ENCODE measurements at regions not wholly inside any gene's neighbourhood (a gene's known extent, or its start where the extent isn't known, plus 50 kb on each side); places are given as distances from the start of the nearest gene placed in this dataset.
A peak's percentile ranks its signal among the peaks of the same experiment; 100 is the strongest.
"Not testable (repeated sequence)": the region's sequence is repeated elsewhere in the genome, so short reads cannot be mapped to it uniquely, and the experiment has no call there.

DNA sequence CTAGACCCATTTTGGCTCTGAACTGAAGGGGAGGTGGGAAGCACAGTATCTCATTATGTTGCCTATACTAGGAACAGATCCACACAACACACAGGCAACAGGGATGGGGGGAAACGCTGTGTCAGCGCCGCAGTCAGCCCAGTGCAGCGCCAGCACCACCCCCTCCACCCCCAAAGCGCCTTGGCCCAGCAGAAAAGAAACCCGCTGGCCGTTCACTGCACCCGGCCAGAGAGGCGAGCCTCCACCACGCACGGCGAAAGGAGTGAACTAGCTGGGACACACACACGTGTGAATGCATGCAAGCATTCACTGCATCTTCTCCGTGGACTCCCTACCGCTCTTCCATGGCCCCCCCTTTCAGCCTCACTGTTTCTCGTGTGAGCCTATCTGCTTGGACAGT lies 205.6 kb downstream of the HIBADH start:
- not testable (repeated sequence) for H3K4me3 ChIP-seq (ENCODE audit: low read length in 2 of 2); H3K27ac ChIP-seq (ENCODE audit: low read depth in 2 of 2, low read length in 2 of 2); H3K4me1 ChIP-seq (ENCODE audit: control insufficient read depth in 2 of 2, insufficient read depth in 2 of 2, low read length in 2 of 2); H3K9me3 ChIP-seq (ENCODE audit: control insufficient read depth in 2 of 2, low read length in 2 of 2); H3K36me3 ChIP-seq (ENCODE audit: control insufficient read depth in 2 of 2, insufficient read depth in 2 of 2, low read length in 2 of 2); H3K27me3 ChIP-seq (ENCODE audit: control insufficient read depth in 2 of 2, insufficient read depth in 2 of 2, low read length in 2 of 2); H3K9ac ChIP-seq (ENCODE audit: low read depth in 1 of 2, low read length in 2 of 2)

DNA sequence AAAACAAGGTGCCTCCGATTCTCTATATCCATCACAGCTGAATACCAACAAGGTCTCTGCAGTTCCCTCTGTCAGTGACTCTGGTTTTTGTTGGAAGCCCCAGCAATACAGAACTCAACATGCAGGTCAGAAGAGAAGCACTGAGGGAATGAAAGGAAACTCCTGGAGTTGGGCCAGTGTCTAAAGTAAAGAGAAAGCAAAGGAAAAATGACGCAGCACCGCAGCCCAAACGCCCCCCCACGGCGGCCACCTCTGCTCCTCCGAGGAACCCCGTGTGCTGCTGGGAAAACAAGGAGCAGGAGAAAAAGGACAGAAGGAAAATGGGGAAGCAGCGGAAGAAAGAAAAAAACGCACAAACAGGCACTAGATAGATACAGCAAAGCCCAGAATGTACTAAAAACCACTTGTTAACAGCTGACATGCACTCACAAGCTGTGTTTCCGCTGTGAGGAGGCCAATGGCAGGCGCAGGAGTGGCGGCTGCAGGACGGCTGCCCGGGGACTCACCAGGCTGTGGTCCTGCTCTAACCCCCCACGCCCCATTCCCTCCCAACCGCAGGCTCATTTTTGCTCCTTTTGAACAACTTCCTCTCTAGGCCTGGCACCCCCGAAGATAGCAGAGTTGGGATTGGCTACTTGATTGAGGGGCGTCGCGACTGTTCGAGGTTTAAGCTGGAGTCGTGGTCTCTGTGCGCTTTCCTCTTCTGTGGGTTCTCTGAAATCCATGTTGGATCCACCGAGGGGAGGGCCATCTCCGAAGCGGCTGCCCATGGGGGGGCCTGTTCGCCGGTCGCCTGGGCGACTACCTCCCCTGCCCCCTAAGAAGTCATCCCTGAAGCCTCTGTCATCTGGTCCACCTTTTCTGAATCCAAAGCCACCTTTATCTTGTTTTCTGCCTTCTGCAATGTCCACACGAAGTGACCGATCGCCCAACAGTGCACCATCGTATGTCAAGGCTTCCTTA lies 204.8 kb downstream of the HIBADH start:
- not testable (repeated sequence) for H3K9ac ChIP-seq (ENCODE audit: low read depth in 1 of 2, low read length in 2 of 2)

DNA sequence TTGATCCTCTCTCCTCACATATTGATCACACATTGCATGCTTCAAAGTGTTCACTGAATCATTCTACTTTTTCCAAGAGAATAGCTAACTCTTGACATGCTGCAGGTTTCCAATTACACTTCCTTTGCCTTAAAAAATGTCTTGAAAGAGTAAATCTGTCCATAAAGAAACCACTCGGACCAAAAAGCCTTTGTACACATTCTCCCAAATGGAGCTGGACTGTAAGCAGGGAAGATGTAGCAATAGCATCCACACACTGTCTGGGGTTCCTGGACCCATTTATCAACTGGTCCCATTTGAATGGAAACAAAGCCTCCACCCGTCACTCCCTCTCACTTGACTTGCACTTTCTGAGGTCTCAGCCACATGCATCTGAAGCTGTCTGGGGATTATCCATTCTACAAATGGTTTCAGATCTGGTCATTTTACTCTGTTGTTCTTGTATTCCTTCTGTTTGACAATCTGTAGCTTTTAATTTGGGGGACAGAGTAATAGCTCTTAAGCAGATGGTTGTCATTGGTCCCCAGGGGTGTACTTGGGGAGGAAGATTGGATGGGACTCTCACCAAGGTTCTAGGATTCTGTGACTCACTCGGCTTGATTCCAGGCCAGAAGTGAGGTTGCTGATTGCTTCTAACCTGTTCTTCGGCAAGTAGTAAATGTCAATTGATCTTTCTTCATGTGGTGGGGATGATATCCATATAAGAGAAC lies 203.5 kb downstream of the HIBADH start:
- Histone ChIP-seq H3K27me3 (ENCODE audit: control insufficient read depth in 2 of 2, insufficient read depth in 2 of 2, low read length in 2 of 2) (no peaks in the 10 kb centered on the region), H3K4me3 (ENCODE audit: low read length in 2 of 2) (no peak overlapping the region), H3K36me3 (ENCODE audit: control insufficient read depth in 2 of 2, insufficient read depth in 2 of 2, low read length in 2 of 2) (no peaks in the 10 kb centered on the region), H3K9ac (ENCODE audit: low read depth in 1 of 2, low read length in 2 of 2) (no peak overlapping the region), H3K4me1 (ENCODE audit: control insufficient read depth in 2 of 2, insufficient read depth in 2 of 2, low read length in 2 of 2) (peaks cover 0 to 3% of the 10 kb centered on the region in 2 donors), H3K9me3 (ENCODE audit: control insufficient read depth in 2 of 2, low read length in 2 of 2) (no peaks in the 10 kb centered on the region), H3K27ac (ENCODE audit: low read depth in 2 of 2, low read length in 2 of 2) (peak overlapping the region; percentile 6 to 32)

More for the DNA sequence above, 204.8 kb downstream of the HIBADH start:
- not testable (repeated sequence) for H3K9me3 ChIP-seq (ENCODE audit: control insufficient read depth in 2 of 2, low read length in 2 of 2); H3K4me1 ChIP-seq (ENCODE audit: control insufficient read depth in 2 of 2, insufficient read depth in 2 of 2, low read length in 2 of 2); H3K27me3 ChIP-seq (ENCODE audit: control insufficient read depth in 2 of 2, insufficient read depth in 2 of 2, low read length in 2 of 2); H3K27ac ChIP-seq (ENCODE audit: low read depth in 2 of 2, low read length in 2 of 2); H3K36me3 ChIP-seq (ENCODE audit: control insufficient read depth in 2 of 2, insufficient read depth in 2 of 2, low read length in 2 of 2); H3K4me3 ChIP-seq (ENCODE audit: low read length in 2 of 2)

DNA sequence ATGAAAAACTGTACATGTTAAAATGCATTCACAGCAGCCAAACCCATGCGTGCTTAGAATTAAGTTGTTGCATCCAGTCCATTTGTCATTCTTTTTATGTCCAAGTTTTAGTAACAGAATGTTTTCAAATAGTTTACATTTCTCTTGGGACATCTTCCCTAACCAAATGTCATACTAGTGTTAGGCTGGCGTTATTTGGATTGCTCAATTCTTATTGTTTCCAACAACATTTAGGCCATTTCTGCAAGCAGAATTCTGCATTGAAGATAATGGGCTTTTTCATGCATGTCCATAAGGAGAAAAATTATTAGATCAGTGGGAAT lies 203.0 kb downstream of the HIBADH start:
- no peaks in the 10 kb centered on the region for H3K36me3 ChIP-seq (ENCODE audit: control insufficient read depth in 2 of 2, insufficient read depth in 2 of 2, low read length in 2 of 2)

DNA sequence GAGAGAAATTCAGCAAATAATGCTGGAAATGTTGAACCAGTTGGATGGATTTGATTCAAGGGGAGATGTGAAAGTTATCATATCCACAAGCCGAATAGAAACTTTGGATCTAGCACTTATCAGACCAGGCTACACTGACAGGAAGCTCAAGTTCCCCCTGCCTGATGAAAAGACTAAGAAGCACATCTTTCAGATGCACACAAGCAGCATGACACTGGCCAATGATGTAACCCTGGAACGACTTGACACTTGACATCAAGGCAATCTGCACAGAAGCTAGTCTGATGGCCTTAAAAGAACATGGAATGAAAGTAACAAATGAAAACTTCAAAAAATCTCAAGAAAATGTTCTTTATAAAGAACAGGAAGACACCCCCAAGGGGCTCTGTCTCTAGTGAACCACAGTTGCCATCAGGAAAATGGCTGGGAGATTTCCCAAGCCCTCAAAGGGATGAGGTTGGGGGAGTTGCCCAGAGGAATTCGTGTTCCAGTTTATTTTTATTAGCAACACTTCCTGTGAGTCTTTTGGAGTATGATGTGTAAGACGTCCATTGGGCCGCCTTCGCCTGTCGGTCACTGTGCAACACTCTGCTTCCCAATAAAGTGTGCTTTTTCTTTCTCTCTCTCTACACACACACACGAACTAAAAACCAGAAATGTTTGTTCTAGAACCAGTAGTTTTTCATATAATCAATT lies 200.0 kb downstream of the HIBADH start:
- no peaks in the 10 kb centered on the region for H3K36me3 ChIP-seq (ENCODE audit: control insufficient read depth in 2 of 2, insufficient read depth in 2 of 2, low read length in 2 of 2)
- no peak overlapping the region for H3K4me3 ChIP-seq (ENCODE audit: low read length in 2 of 2)
- H3K9ac ChIP-seq (ENCODE audit: low read depth in 1 of 2, low read length in 2 of 2), result no peak overlapping the region
- no peak overlapping the region for H3K27ac ChIP-seq (ENCODE audit: low read depth in 2 of 2, low read length in 2 of 2)
- H3K4me1 ChIP-seq (ENCODE audit: control insufficient read depth in 2 of 2, insufficient read depth in 2 of 2, low read length in 2 of 2), result peaks cover 0 to 3% of the 10 kb centered on the region in 2 donors
- no peaks in the 10 kb centered on the region for H3K9me3 ChIP-seq (ENCODE audit: control insufficient read depth in 2 of 2, low read length in 2 of 2)
- H3K27me3 ChIP-seq (ENCODE audit: control insufficient read depth in 2 of 2, insufficient read depth in 2 of 2, low read length in 2 of 2), result no peaks in the 10 kb centered on the region

More for the DNA sequence above, 203.0 kb downstream of the HIBADH start:
- H3K9me3 ChIP-seq (ENCODE audit: control insufficient read depth in 2 of 2, low read length in 2 of 2), result no peaks in the 10 kb centered on the region
- peak overlapping the region in 1 of 2 donors; percentile 32 for H3K27ac ChIP-seq (ENCODE audit: low read depth in 2 of 2, low read length in 2 of 2)
- H3K4me3 ChIP-seq (ENCODE audit: low read length in 2 of 2), result no peak overlapping the region
- no peak overlapping the region for H3K9ac ChIP-seq (ENCODE audit: low read depth in 1 of 2, low read length in 2 of 2)
- H3K4me1 ChIP-seq (ENCODE audit: control insufficient read depth in 2 of 2, insufficient read depth in 2 of 2, low read length in 2 of 2), result peaks cover 0 to 3% of the 10 kb centered on the region in 2 donors
- no peaks in the 10 kb centered on the region for H3K27me3 ChIP-seq (ENCODE audit: control insufficient read depth in 2 of 2, insufficient read depth in 2 of 2, low read length in 2 of 2)

DNA sequence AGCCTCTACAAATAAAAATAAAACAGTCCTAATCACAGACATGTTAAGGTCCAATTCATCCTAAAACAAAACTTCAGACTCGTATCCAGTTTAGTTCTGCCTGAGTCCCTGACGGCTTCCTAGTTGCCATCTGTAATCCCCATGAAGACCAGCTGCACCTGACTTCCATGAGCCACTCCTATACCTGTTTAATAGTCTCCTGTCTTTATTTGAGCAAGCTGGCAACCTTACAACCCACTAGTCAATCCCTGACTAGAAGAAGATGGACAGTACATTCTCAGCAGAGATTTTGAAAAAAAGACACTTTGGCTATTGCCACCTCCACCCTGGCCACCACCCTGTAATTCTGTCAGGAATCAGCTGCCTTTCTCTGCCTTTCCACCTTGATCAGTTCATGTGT lies 197.7 kb downstream of the HIBADH start:
- no peaks in the 10 kb centered on the region for H3K27me3 ChIP-seq (ENCODE audit: control insufficient read depth in 2 of 2, insufficient read depth in 2 of 2, low read length in 2 of 2)
- H3K4me3 ChIP-seq (ENCODE audit: low read length in 2 of 2), result no peak overlapping the region
- H3K9ac ChIP-seq (ENCODE audit: low read depth in 1 of 2, low read length in 2 of 2), result no peak overlapping the region
- no peaks in the 10 kb centered on the region for H3K9me3 ChIP-seq (ENCODE audit: control insufficient read depth in 2 of 2, low read length in 2 of 2)
- no peaks in the 10 kb centered on the region for H3K36me3 ChIP-seq (ENCODE audit: control insufficient read depth in 2 of 2, insufficient read depth in 2 of 2, low read length in 2 of 2)
- H3K4me1 ChIP-seq (ENCODE audit: control insufficient read depth in 2 of 2, insufficient read depth in 2 of 2, low read length in 2 of 2), result peaks cover 0 to 3% of the 10 kb centered on the region in 2 donors
- no peak overlapping the region for H3K27ac ChIP-seq (ENCODE audit: low read depth in 2 of 2, low read length in 2 of 2)

DNA sequence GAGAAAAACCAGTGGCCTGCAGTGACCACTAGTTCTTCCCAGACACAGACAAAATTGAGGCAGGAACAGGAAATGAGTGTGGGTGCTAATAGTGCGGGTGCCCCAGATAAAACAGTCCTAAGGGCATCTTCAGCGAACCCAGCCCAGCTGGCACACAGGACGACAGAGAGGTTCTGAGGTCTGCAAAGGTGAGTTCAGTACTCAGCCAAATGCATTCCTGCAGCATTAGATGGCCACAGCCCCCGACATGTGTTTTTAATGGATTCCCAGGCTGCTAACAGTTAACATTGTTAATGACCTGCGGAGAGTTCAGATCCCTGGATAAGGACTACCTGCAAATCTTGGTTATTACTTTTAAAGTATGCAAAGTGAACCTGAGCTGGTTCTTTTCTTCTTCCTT lies 196.0 kb downstream of the HIBADH start:
- no peaks in the 10 kb centered on the region for H3K27me3 ChIP-seq (ENCODE audit: control insufficient read depth in 2 of 2, insufficient read depth in 2 of 2, low read length in 2 of 2)
- no peak overlapping the region for H3K27ac ChIP-seq (ENCODE audit: low read depth in 2 of 2, low read length in 2 of 2)
- peaks cover 0 to 3% of the 10 kb centered on the region in 2 donors for H3K4me1 ChIP-seq (ENCODE audit: control insufficient read depth in 2 of 2, insufficient read depth in 2 of 2, low read length in 2 of 2)
- H3K9ac ChIP-seq (ENCODE audit: low read depth in 1 of 2, low read length in 2 of 2), result no peak overlapping the region
- no peak overlapping the region for H3K4me3 ChIP-seq (ENCODE audit: low read length in 2 of 2)
- H3K36me3 ChIP-seq (ENCODE audit: control insufficient read depth in 2 of 2, insufficient read depth in 2 of 2, low read length in 2 of 2), result no peaks in the 10 kb centered on the region
- H3K9me3 ChIP-seq (ENCODE audit: control insufficient read depth in 2 of 2, low read length in 2 of 2), result no peaks in the 10 kb centered on the region

DNA sequence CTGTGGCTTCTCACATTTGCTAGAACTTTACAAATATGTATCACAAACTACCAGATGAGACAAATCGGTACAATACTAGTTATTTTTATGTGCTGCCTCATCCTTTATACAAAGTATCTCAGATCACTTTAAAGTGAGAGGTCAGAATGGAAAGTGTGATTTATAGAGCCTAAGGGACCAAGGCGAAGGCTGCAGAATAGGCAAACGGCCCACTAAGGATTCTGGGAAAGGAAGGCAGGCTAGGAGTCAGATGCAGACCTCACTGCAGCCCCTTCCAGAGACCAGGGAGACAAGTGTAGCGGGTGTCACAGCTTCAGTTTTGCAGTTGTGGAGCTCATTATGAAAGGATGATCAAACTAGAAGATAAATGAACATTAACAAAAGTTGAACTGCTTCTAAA lies 190.6 kb downstream of the HIBADH start:
- no peak overlapping the region for H3K4me3 ChIP-seq (ENCODE audit: low read length in 2 of 2)
- H3K9me3 ChIP-seq (ENCODE audit: control insufficient read depth in 2 of 2, low read length in 2 of 2), result no peaks in the 10 kb centered on the region
- no peak overlapping the region for H3K9ac ChIP-seq (ENCODE audit: low read depth in 1 of 2, low read length in 2 of 2)
- H3K27me3 ChIP-seq (ENCODE audit: control insufficient read depth in 2 of 2, insufficient read depth in 2 of 2, low read length in 2 of 2), result no peaks in the 10 kb centered on the region
- H3K36me3 ChIP-seq (ENCODE audit: control insufficient read depth in 2 of 2, insufficient read depth in 2 of 2, low read length in 2 of 2), result no peaks in the 10 kb centered on the region
- no peaks in the 10 kb centered on the region for H3K4me1 ChIP-seq (ENCODE audit: control insufficient read depth in 2 of 2, insufficient read depth in 2 of 2, low read length in 2 of 2)
- no peak overlapping the region for H3K27ac ChIP-seq (ENCODE audit: low read depth in 2 of 2, low read length in 2 of 2)
